Progenitor cell of endocrine pancreas (in vitro differentiated cells): ENCODE measurements at regions not wholly inside any gene's neighbourhood (a gene's known extent, or its start where the extent isn't known, plus 50 kb on each side); places are given as distances from the start of the nearest gene placed in this dataset.

Experiments used
- DNase-seq: peaks from one replicate; pipeline ENCODE4 v3.0.0; 2021; ENCODE audit warnings: low spot score; ENCODE audit not compliant: unreplicated experiment
- H3K27ac Mint-ChIP-seq: 2 replicates; pipeline ENCODE4 v1.8.0; 2021; ENCODE audit warnings: mild to moderate bottlenecking, moderate library complexity, mixed read lengths
- H3K27me3 Mint-ChIP-seq: 2 replicates; pipeline ENCODE4 v1.8.0; 2021; ENCODE audit warnings: mixed read lengths
- H3K36me3 Mint-ChIP-seq: 2 replicates; pipeline ENCODE4 v1.8.0; 2022; ENCODE audit warnings: mixed read lengths; ENCODE audit not compliant: insufficient read depth
- H3K4me1 Mint-ChIP-seq: 2 replicates; pipeline ENCODE4 v1.8.0; 2021; ENCODE audit warnings: low read depth, mixed read lengths
- H3K4me3 Mint-ChIP-seq: 2 replicates; pipeline ENCODE4 v1.8.0; 2021; ENCODE audit warnings: low read depth, mild to moderate bottlenecking, moderate library complexity, mixed read lengths
- H3K9me3 Mint-ChIP-seq: 2 replicates; pipeline ENCODE4 v1.8.0; 2021; ENCODE audit warnings: low read depth, mixed read lengths
- TF ChIP-seq, protein P1 (sequence below): fragments of 200-600 bp; sonication (generic); IDR thresholded peaks from one replicate; pipeline ENCODE4 v1.5.0; 2021; ENCODE audit warnings: antibody characterized with exemption, mild to moderate bottlenecking; ENCODE audit not compliant: unreplicated experiment

DNA sequence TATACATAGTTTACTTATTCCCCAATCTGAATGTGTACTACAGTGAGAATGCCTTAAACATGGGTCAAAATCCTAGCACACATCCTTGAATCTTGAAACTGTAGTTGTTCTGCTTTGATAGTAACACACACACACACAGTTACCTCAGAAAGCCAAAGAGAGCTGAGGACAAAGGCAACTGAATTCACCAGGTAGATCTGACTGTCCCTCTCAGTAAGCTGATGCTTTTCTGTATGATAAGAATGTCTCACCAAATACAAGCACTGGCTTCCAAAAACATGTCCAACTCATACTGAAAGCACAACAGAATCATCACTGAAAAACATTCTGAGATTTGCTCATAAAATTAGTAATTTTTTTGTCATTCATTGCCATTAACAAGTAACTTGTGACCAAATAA, 104.3 kb upstream of the DYNLRB2 start:
- no peak overlapping the region for H3K27ac Mint-ChIP-seq
- peaks cover 17% of the 10 kb centered on the region for H3K4me1 Mint-ChIP-seq
- H3K36me3 Mint-ChIP-seq = no peaks in the 10 kb centered on the region
- H3K4me3 Mint-ChIP-seq = no peak overlapping the region
- peaks cover 6% of the 10 kb centered on the region for H3K27me3 Mint-ChIP-seq
- TF ChIP-seq, protein P1, sequence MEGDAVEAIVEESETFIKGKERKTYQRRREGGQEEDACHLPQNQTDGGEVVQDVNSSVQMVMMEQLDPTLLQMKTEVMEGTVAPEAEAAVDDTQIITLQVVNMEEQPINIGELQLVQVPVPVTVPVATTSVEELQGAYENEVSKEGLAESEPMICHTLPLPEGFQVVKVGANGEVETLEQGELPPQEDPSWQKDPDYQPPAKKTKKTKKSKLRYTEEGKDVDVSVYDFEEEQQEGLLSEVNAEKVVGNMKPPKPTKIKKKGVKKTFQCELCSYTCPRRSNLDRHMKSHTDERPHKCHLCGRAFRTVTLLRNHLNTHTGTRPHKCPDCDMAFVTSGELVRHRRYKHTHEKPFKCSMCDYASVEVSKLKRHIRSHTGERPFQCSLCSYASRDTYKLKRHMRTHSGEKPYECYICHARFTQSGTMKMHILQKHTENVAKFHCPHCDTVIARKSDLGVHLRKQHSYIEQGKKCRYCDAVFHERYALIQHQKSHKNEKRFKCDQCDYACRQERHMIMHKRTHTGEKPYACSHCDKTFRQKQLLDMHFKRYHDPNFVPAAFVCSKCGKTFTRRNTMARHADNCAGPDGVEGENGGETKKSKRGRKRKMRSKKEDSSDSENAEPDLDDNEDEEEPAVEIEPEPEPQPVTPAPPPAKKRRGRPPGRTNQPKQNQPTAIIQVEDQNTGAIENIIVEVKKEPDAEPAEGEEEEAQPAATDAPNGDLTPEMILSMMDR = no peak
- H3K9me3 Mint-ChIP-seq = peaks cover 4% of the 10 kb centered on the region
- no peak for DNase-seq

- Mint-ChIP-seq H3K9me3 (peaks cover 9% of the 10 kb centered on the region), H3K36me3 (no peaks in the 10 kb centered on the region), H3K27me3 (no peaks in the 10 kb centered on the region), H3K27ac (no peak overlapping the region), H3K4me1 (peaks cover 24% of the 10 kb centered on the region), H3K4me3 (no peak overlapping the region)
- TF ChIP-seq, protein P1 = no peak
- no peak for DNase-seq
Measured at GRCh38 chr16:80433623-80434022, 107.2 kb upstream of the DYNLRB2 start.

GRCh38 chr16:80427795-80428194, 113.0 kb upstream of the DYNLRB2 start:
- H3K36me3 Mint-ChIP-seq = no peaks in the 10 kb centered on the region
- H3K4me1 Mint-ChIP-seq = peaks cover 20% of the 10 kb centered on the region
- H3K27ac Mint-ChIP-seq = no peak overlapping the region
- no peak overlapping the region for H3K4me3 Mint-ChIP-seq
- H3K27me3 Mint-ChIP-seq = peaks cover 4% of the 10 kb centered on the region
- TF ChIP-seq, protein P1 = no peak
- no peak for DNase-seq
- peaks cover 5% of the 10 kb centered on the region for H3K9me3 Mint-ChIP-seq

DNA sequence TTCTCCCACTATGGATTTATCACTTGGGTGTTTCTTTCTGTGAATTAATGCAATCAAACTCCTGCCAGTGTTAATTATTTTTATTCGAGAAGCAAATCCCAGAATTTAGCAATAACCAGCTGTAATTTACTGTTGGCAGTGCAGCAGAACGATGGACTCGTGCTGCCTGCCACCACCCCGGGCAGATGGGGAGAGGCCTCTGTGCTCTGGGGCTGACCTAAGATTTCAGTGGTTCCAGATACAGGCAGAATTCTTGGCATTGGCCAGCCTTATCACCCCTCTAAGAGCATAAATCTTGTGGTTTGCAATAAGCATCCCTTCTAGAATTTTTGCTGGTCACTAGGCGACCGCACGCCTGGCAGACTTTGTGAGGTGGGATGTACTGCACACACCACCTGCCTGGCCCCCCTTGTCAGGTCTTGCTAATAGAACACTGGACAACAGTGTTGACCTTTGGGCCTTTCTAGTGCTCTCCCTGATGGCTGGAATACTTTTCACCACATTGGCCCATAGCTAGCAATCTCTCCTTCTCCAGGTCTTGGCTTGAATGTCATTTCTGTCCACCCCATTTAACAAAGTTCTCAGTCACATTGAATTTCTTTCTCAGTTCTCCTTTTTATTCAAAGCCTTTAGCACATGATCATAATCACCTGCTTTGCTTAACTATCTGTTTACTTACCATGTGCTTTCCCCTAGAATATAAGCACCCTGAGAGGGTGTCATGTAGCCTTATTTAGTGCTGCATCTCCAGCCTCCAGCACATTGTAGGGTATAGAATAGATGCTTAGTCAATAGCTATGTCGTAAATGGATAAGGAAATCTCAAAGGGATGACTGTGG, 122.1 kb upstream of the DYNLRB2 start:
- no peak for DNase-seq
- Mint-ChIP-seq H3K9me3 (no peaks in the 10 kb centered on the region), H3K27me3 (no peaks in the 10 kb centered on the region), H3K4me3 (no peak overlapping the region), H3K36me3 (no peaks in the 10 kb centered on the region), H3K4me1 (peaks cover 11% of the 10 kb centered on the region), H3K27ac (no peak overlapping the region)
- TF ChIP-seq, protein P1 = no peak

GRCh38 chr16:80417706-80418271, 123.0 kb upstream of the DYNLRB2 start:
- H3K27me3 Mint-ChIP-seq = no peaks in the 10 kb centered on the region
- H3K9me3 Mint-ChIP-seq = no peaks in the 10 kb centered on the region
- H3K4me3 Mint-ChIP-seq = no peak overlapping the region
- H3K27ac Mint-ChIP-seq = no peak overlapping the region
- H3K4me1 Mint-ChIP-seq = peaks cover 12% of the 10 kb centered on the region
- DNase-seq = no peak
- TF ChIP-seq, protein P1 = no peak
- H3K36me3 Mint-ChIP-seq = no peaks in the 10 kb centered on the region
